Inflammatory macrophage treated with lipopolysaccharide for 1 hour (primary cell): ENCODE measurements at regions not wholly inside any gene's neighbourhood (a gene's known extent, or its start where the extent isn't known, plus 50 kb on each side); places are given as distances from the start of the nearest gene placed in this dataset.
"Not testable (repeated sequence)": the region's sequence is repeated elsewhere in the genome, so short reads cannot be mapped to it uniquely, and the experiment has no call there.

Source experiments
- DNase-seq, 2 donors: peaks; one replicate each; pipeline ENCODE4 v3.0.0-alpha.2; 2020 to 2022

GRCh38 chrX:4668802-4669536, 955.5 kb upstream of the PRKX start:
- peak in 1 of 2 donors; percentile 1 for DNase-seq

DNA sequence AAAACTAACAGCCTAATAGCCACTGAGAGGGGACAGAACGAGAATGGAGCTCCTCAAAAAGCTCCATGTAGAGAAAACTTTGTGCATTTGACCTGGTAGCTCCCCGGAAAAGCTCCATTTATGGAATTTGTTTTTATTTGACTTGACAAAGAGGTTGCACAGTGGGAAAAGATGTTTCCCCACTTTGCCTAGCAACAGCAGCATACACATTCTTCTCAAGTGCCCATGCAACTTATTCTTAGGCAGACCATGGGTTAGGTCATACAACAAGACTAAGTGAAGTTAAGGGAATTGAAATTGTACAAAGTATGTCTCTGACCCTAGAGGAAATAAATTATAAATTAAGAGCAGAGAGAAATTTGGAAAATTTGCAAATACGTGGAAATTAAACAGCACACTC, 949.6 kb upstream of the PRKX start:
- no peak for DNase-seq

- no peak for DNase-seq
Measured at GRCh38 chrX:4661771-4662170, 948.3 kb upstream of the PRKX start.

DNA sequence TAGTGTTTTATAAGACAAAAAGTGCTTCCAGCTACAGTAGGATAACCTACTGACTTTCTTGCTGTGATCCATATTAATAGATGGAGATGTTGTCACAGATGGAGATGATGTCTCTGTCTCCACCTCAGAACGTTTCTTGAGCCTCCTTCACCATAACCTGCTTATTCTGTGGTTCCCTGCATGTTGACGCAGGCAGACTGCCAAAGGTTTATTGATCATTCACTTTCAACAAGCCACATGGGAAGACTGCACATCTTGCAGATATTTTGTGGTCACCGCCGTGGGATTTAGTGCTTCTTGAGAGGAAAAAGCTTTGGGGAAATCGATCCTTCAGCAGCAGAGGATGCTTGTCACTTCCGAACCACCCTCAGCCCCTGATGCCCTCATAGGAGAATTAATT, 943.0 kb upstream of the PRKX start:
- DNase-seq, result no peak

DNA sequence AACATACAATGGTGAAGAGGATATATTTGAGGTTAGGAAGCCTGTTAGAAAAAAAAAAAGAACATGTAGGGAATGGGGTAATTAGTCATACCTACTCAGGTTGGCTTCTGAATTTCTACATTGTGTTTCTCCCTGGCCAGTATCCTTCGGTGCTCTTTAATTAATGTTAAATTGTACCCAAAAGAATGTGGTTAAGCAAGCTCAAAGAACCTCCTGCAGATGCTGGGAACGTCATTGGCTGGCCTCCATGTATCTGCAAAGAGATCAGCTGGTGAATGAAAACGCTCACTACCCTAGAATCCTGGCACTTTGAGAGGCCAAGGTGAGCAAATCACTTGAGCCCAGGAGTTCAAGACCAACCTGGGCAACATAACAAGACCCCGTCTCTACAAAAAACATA, 942.3 kb upstream of the PRKX start:
- DNase-seq, result no peak

- DNase-seq, result no peak
Measured at GRCh38 chrX:4642114-4642513, 928.7 kb upstream of the PRKX start.

- no peak for DNase-seq
Measured at GRCh38 chrX:4638036-4638435, 924.6 kb upstream of the PRKX start.

- DNase-seq, result no peak
Measured at GRCh38 chrX:4627414-4627813, 914.0 kb upstream of the PRKX start.

DNA sequence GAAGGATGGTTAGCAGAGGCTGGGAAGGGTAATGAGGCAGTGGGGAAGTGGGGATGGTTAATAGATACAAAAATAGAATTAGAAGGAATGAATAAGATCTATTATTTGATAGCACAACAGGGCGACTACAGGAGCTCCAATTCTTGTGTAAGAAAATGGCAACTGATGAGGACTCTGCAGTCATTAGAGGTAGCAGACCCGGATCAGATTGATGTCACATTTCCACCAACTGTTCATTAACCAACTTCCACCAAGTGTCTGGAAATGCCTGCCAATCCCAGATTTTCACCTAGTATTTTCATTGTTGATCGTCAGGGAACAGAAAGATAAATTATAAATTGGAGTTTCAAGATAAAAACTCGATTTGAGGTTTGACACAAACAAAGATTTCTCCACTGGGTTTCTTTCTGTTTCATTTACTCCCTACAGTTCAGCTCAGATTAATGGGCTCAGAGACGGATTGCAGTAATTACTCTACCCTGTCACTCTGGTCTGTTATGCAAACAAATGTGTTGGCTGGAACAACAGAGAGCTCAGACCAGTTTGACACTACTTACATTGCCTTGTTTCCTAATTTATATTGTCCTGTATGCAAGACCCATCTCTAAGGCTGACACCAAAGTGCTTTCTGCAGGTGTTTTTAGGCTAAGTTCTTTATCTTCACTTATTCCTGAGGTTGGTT, 909.2 kb upstream of the PRKX start:
- DNase-seq, result no peak

GRCh38 chrX:4613651-4614050, 900.2 kb upstream of the PRKX start:
- DNase-seq, result not testable (repeated sequence)

- no peak for DNase-seq
Measured at GRCh38 chrX:4588893-4589292, 875.4 kb upstream of the PRKX start.

GRCh38 chrX:4588466-4588865, 875.0 kb upstream of the PRKX start:
- DNase-seq, result no peak

GRCh38 chrX:4588056-4588455, 874.6 kb upstream of the PRKX start:
- no peak for DNase-seq

- no peak for DNase-seq
Measured at GRCh38 chrX:4579999-4580398, 866.5 kb upstream of the PRKX start.

- no peak for DNase-seq
Measured at GRCh38 chrX:4579480-4579879, 866.0 kb upstream of the PRKX start.

- DNase-seq, result no peak
Measured at GRCh38 chrX:4572691-4573090, 859.2 kb upstream of the PRKX start.

- no peak for DNase-seq
Measured at GRCh38 chrX:4570151-4570550, 856.7 kb upstream of the PRKX start.

DNA sequence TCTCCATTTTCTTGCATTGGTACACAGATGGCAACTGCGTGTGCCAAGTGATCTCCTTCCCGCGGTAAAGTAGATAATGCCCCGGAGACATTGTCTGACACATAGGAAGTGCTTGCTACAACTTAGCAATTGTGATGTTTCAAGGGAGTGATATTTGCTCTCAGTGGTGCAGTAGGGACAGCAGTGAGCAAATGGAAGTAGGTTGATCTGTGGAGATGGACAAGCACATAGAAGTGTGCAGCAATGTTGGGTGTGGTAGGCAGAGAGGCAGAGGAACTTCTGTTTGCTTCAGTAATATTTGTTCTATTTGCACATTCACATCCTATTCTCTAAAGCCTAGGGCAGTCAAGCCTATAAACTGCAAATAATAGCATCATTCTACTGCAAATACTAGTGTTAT, 846.7 kb upstream of the PRKX start:
- no peak for DNase-seq

DNA sequence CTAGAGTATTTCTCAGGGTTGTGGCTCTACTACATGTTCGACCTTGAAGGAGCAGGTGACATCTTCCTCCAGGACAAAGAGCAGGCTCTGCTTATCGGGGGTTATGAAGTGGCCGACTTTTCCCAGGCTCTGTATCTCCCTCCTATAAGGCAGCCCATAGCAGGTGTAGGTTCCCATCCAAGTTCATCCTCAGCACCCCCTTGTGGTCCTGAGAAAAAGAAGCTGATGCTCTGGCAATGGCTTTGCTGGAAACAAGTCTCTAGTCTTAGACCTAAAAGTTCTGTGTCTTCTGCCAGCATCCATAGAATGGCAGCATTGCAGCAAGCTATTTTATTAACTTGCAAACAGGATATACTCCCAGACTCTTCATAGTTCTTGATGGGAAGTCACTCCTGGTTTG, 836.6 kb upstream of the PRKX start:
- DNase-seq, result no peak

GRCh38 chrX:4547213-4547836, 833.9 kb upstream of the PRKX start:
- DNase-seq, result peak; percentile 1 to 50

GRCh38 chrX:4546178-4546577, 832.7 kb upstream of the PRKX start:
- not testable (repeated sequence) for DNase-seq

DNA sequence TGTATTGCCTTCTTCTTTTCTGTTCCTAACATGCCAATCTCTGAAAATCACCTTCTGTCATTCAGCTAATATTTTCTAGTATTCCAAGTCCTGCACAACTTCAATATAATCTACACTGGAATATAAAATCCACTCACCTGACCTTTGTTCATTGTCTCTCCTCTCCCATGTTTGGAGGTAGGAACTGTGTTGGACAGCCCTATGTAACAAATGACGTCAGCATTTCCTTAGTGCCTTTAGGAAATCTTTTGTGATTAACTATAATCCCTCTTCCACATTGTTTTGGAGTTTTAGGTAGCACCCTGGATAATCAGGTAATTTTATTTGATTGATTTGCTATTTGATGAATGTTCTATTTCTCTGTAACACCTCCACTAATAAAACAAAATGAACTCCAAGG, 814.8 kb upstream of the PRKX start:
- DNase-seq, result no peak

- no peak for DNase-seq
Measured at GRCh38 chrX:4485912-4486311, 772.5 kb upstream of the PRKX start.

GRCh38 chrX:4484266-4484665, 770.8 kb upstream of the PRKX start:
- DNase-seq, result no peak
